ENCODE measurements at regions not wholly inside any gene's neighbourhood (a gene's known extent, or its start where the extent isn't known, plus 50 kb on each side); places are given as distances from the start of the nearest gene placed in this dataset.

DNA sequence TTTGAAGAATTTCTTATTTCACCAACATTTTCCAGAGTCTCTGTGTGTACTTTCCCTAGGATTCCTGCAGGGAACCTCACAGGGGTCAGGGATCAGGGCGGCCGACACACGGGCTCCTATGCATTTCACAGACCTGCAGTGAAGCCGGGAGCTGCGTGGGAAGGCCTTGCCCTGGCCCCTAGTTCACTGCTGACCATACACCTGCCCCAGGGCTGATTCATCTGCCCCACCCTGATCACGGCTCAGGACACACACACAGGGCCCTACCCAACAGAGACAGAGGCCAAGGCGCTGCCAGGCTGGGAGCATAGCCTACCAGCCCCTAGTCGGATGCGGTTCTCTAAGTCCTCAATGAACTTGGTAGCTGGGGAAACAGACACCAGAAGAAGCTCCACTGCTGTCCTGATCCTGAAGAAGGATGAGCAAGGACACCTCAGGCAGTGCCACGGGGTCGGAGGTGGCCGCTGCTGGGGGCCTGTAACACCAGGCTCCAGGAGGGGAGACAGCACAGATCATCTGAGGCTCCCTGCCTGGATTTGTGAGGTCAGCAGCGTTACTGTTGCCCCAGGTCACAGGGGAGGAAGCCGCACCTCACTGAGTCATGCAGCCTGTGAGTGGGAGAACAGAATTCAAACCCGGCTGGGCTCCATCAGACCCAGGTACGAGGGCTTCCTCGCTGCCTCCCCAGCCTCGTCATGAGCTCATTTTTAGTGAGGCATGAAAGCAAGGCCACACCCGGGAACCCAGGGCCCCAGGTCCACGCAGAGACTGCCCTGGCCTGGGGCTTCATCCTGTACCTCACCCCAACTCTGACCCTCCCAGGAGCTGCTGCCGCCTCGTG lies 278.8 kb upstream of the PPP2R2D start:
- no peak overlapping the region for H3K27ac ChIP-seq
- TF ChIP-seq, protein P1, sequence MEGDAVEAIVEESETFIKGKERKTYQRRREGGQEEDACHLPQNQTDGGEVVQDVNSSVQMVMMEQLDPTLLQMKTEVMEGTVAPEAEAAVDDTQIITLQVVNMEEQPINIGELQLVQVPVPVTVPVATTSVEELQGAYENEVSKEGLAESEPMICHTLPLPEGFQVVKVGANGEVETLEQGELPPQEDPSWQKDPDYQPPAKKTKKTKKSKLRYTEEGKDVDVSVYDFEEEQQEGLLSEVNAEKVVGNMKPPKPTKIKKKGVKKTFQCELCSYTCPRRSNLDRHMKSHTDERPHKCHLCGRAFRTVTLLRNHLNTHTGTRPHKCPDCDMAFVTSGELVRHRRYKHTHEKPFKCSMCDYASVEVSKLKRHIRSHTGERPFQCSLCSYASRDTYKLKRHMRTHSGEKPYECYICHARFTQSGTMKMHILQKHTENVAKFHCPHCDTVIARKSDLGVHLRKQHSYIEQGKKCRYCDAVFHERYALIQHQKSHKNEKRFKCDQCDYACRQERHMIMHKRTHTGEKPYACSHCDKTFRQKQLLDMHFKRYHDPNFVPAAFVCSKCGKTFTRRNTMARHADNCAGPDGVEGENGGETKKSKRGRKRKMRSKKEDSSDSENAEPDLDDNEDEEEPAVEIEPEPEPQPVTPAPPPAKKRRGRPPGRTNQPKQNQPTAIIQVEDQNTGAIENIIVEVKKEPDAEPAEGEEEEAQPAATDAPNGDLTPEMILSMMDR (conservative IDR thresholded peaks at IDR 0.05), result no peak

DNA sequence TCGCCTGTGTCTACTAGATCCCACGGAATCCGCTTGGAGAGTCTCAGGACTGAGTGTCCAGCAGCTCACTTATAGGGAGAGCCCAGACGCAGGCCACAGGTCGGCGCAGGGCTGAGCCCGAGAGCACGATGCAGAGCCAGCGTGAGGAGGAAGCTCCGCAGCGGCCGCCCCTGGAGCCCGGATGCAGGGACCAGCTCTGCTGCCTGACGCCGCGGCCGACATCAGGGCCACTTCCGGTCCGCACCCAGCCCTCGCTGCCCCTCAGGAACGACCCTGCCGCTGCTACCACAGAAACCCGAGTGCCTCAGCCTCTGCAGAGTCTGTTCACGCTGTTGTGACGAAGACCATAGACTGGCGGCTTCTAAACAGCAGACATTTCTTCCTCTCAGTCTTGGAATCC lies 275.8 kb upstream of the PPP2R2D start:
- TF ChIP-seq, protein P1 (conservative IDR thresholded peaks at IDR 0.05), result no peak
- no peak overlapping the region for H3K27ac ChIP-seq

DNA sequence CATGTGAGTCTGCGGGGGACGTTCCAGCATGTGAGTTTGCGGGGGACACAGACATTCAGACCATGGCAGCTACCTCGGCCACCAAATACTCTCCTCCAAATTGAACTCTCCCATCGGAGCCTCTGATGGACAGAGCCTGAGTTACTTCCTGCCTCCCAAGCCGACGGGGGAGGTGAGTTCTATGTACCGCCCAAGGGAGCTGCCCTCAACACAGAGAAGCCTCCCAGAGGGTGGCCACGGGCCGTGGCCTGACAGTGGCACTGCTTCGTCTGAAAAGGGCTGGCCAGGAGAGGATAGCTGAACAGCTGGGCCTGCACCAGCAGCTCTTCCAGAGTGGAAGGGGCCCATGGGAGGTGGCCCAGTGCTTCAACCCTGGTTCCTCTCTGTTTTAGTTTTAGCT lies 274.5 kb upstream of the PPP2R2D start:
- no peak overlapping the region for H3K27ac ChIP-seq
- TF ChIP-seq, protein P1 (conservative IDR thresholded peaks at IDR 0.05), result no peak

GRCh38 chr10:131629026-131629770 lies 271.6 kb upstream of the PPP2R2D start:
- no peak overlapping the region for H3K27ac ChIP-seq
- TF ChIP-seq, protein P1 (conservative IDR thresholded peaks at IDR 0.05), result no peak

GRCh38 chr10:131630772-131631258 lies 270.0 kb upstream of the PPP2R2D start:
- TF ChIP-seq, protein P1 (conservative IDR thresholded peaks at IDR 0.05), result no peak
- H3K27ac ChIP-seq, result no peak overlapping the region

GRCh38 chr10:131631619-131632018 lies 269.2 kb upstream of the PPP2R2D start:
- no peak overlapping the region for H3K27ac ChIP-seq
- TF ChIP-seq, protein P1 (conservative IDR thresholded peaks at IDR 0.05), result no peak

DNA sequence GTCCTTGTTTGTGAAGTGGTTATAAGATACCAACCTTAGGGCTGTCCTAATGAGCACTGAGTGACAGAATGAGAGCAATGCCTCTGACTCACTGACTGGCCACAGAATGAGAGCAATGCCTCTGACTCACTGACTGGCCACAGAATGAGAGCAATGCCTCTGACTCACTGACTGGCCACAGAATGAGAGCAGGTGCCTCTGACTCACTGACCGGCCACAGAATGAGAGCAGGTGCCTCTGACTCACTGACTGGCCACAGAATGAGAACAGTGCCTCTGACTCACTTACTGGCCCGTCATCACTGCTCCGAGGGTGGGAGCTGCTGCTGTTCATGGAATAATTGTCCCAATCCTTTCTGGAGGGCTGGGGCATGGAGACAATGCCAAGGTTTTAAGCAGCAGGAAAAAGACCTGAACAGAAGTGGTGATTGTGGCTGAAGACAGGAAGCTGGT lies 265.2 kb upstream of the PPP2R2D start:
- no peak overlapping the region for H3K27ac ChIP-seq
- TF ChIP-seq, protein P1 (conservative IDR thresholded peaks at IDR 0.05), result no peak

Measured in VCaP (cell line).